Uterus (tissue), 3 donors: ENCODE measurements at regions not wholly inside any gene's neighbourhood (a gene's known extent, or its start where the extent isn't known, plus 50 kb on each side); places are given as distances from the start of the nearest gene placed in this dataset.

Source experiments
- DNase-seq, 2 donors: peaks; one replicate each; pipeline ENCODE4 v3.0.0-alpha.2; 2019 to 2020
- H3K27ac ChIP-seq, 2 donors: fragments of 200-600 bp; sonication (generic); 1 replicate in 1 of 2; 2 replicates in 1 of 2; pipeline ENCODE4 v1.5.1; 2016 to 2018
- H3K27me3 ChIP-seq, 2 donors: fragments of 200-600 bp; sonication (generic); one replicate each; pipeline ENCODE4 v1.5.1; 2018 to 2019; ENCODE audit warnings: control low read depth in 1 of 2
- H3K36me3 ChIP-seq, 2 donors: fragments of 200-600 bp; sonication (generic); one replicate each; pipeline ENCODE4 v1.5.1; 2019; ENCODE audit warnings: control low read depth in 1 of 2
- H3K4me1 ChIP-seq, 2 donors: fragments of 200-600 bp; sonication (generic); one replicate each; pipeline ENCODE4 v1.5.1; 2018 to 2019; ENCODE audit warnings: control low read depth in 1 of 2
- H3K4me3 ChIP-seq, 2 donors: fragments of 200-600 bp; sonication (generic); 1 replicate in 1 of 2; 2 replicates in 1 of 2; pipeline ENCODE4 v1.5.1; 2018 to 2019; ENCODE audit warnings: mild to moderate bottlenecking in 1 of 2
- H3K9me3 ChIP-seq, 2 donors: fragments of 200-600 bp; sonication (generic); one replicate each; pipeline ENCODE4 v1.5.1; 2019; ENCODE audit warnings: control low read depth in 1 of 2
- CTCF ChIP-seq, 4 experiments: fragments of 200-600 bp in 2 of 4; fragments of 450-650 bp in 2 of 4; sonication (generic) in 2 of 4; IDR thresholded peaks; one replicate each; pipeline ENCODE4 v1.5.1; 2016 to 2019; ENCODE audit warnings: antibody characterized with exemption in 4 of 4, mild to moderate bottlenecking in 2 of 4, moderate library complexity in 1 of 4
- POLR2A ChIP-seq, 2 donors: fragments of 450-650 bp; IDR thresholded peaks; one replicate each; pipeline ENCODE4 v1.6.1; 2016; ENCODE audit warnings: antibody characterized with exemption in 2 of 2, mild to moderate bottlenecking in 1 of 2, moderate library complexity in 1 of 2
- intact Hi-C: fragments of 100-400 bp; cut with DNase I; formaldehyde crosslinking; loops from one replicate; pipeline ENCODE4 v1.15.1; 2023; ENCODE audit warnings: low total_unique reads
- donor health status: DM: yes; HTN: yes; CAD: no.

GRCh38 chr15:62818691-62819090 is 223.9 kb upstream of the TPM1 start:
- intact Hi-C loops = no loop called here
- Histone ChIP-seq H3K36me3 (no peaks in the 10 kb centered on the region), H3K27me3 (no peaks in the 10 kb centered on the region), H3K9me3 (no peaks in the 10 kb centered on the region), H3K27ac (no peak overlapping the region), H3K4me1 (peaks cover 0 to 10% of the 10 kb centered on the region in 2 donors), H3K4me3 (no peak overlapping the region)
- no peak for TF ChIP-seq POLR2A (IDR thresholded peaks at IDR 0.05)
- no peak for TF ChIP-seq CTCF (IDR thresholded peaks at IDR 0.05)
- no peak for DNase-seq

DNA sequence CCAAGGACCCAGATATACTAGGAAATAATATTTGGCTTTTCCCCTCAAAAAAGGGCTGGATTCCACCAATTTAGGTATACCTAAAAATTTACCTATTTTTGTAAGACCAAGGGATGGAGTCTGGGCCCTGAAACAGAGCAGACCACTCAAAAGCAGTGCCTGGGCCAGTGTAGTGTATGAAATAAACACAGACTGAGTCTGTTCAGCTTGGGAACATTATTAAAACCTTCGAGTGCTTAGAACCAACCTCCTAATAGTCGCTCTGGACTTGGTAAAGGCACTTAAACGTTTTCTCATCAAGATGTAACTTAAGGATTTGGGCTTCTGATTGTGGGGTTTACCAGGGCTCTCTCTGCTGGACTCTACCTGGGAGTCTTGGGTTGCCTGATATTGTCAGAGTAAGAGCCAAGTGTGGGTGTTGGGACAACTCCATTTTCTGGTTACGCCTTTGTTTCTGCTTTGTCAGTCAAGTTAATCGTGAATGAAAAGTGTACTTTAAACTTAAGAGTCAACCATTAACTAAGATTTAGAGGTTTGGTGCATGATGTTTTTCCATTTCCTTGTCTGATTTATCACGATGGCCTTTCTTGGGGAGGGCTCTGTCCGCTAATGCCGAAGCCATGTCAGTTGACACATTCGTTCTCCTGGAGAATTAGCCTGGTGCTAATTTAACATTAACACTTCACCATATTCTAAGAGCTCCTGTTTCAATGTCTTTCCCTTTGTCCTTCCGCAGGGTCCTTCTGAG is 221.0 kb upstream of the TPM1 start:
- Histone ChIP-seq H3K36me3 (no peaks in the 10 kb centered on the region), H3K9me3 (no peaks in the 10 kb centered on the region), H3K27me3 (no peaks in the 10 kb centered on the region), H3K27ac (no peak overlapping the region), H3K4me3 (no peak overlapping the region), H3K4me1 (peaks cover 0 to 3% of the 10 kb centered on the region in 2 donors)
- DNase-seq = no peak
- no peak for TF ChIP-seq POLR2A (IDR thresholded peaks at IDR 0.05)
- TF ChIP-seq CTCF (IDR thresholded peaks at IDR 0.05) = no peak
- intact Hi-C loops = no loop called here

DNA sequence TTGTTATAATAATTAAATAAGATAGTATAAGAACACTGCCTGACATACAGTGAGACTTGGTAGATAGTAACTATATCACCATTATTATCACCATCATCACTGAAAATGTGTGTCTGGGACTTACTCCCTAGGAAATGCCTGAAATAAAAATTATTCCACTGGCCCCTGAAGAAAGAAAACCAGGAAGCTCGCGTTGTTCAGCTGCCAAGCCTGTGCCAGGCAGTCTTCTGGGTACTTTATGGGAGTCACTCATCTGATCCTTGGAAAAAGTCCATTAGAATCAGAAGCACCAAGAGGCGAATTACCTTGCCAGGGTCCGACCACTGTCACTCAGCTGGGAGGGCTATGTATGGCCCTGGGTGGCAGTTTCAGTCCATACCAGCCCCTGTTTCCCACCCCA is 220.3 kb upstream of the TPM1 start:
- H3K9me3 ChIP-seq = no peaks in the 10 kb centered on the region
- no peaks in the 10 kb centered on the region for H3K4me1 ChIP-seq
- TF ChIP-seq POLR2A (IDR thresholded peaks at IDR 0.05) (no peak), CTCF (IDR thresholded peaks at IDR 0.05) (no peak)
- no peak for DNase-seq
- H3K27me3 ChIP-seq = no peaks in the 10 kb centered on the region
- no peaks in the 10 kb centered on the region for H3K36me3 ChIP-seq
- H3K27ac ChIP-seq = no peak overlapping the region
- no peak overlapping the region for H3K4me3 ChIP-seq
- intact Hi-C loops = no loop called here

- Histone ChIP-seq H3K4me3 (no peak overlapping the region), H3K27me3 (no peaks in the 10 kb centered on the region)
- intact Hi-C loops = no loop called here
Measured at GRCh38 chr15:62823561-62823960, 219.0 kb upstream of the TPM1 start.

More at GRCh38 chr15:62823561-62823960, 219.0 kb upstream of the TPM1 start:
- H3K27ac ChIP-seq = no peak overlapping the region
- H3K4me1 ChIP-seq = no peaks in the 10 kb centered on the region
- TF ChIP-seq POLR2A (IDR thresholded peaks at IDR 0.05) (no peak), CTCF (IDR thresholded peaks at IDR 0.05) (no peak)
- H3K36me3 ChIP-seq = no peaks in the 10 kb centered on the region
- no peaks in the 10 kb centered on the region for H3K9me3 ChIP-seq
- no peak for DNase-seq
